ENCODE measurements at regions not wholly inside any gene's neighbourhood (a gene's known extent, or its start where the extent isn't known, plus 50 kb on each side); places are given as distances from the start of the nearest gene placed in this dataset.

- no peaks in the 10 kb centered on the region for H3K9me2 ChIP-seq (replicated peaks; ENCODE audit: insufficient read depth, low read length)
- H3K36me3 ChIP-seq (ENCODE audit: low read length): no peaks in the 10 kb centered on the region
- H3K9me3 ChIP-seq (ENCODE audit: insufficient read depth, low read length): no peaks in the 10 kb centered on the region
- no peak overlapping the region for H3K4me3 ChIP-seq (ENCODE audit: insufficient read depth, low read length, poor library complexity, severe bottlenecking)
- H2AFZ ChIP-seq (ENCODE audit: low read depth, low read length, severe bottlenecking): no peak overlapping the region
- no peaks in the 10 kb centered on the region for H3K27me3 ChIP-seq (ENCODE audit: low read length)
- no peaks in the 10 kb centered on the region for H3K79me2 ChIP-seq (ENCODE audit: insufficient read depth, low read length)
- H3K9ac ChIP-seq (ENCODE audit: low read length): no peak overlapping the region
- no peak overlapping the region for H3K4me2 ChIP-seq (ENCODE audit: low read depth, low read length, poor library complexity, severe bottlenecking)
- no peaks in the 10 kb centered on the region for H3F3A ChIP-seq (ENCODE audit: insufficient read depth)
- H4K20me1 ChIP-seq (ENCODE audit: low read depth, low read length): no peaks in the 10 kb centered on the region
- no peak overlapping the region for H3K27ac ChIP-seq (ENCODE audit: low read depth, low read length)
- TF ChIP-seq CTCF (IDR thresholded peaks at IDR 0.05; ENCODE audit: insufficient read depth, low read length, poor library complexity, severe bottlenecking) (no peak), EZH2phosphoT487 (conservative IDR thresholded peaks at IDR 0.05; ENCODE audit: low read length) (no peak)
Measured at GRCh38 chr13:39144391-39144790, 106.1 kb downstream of the NHLRC3 start.

GRCh38 chr13:39144941-39145533 is 106.8 kb downstream of the NHLRC3 start:
- H3K9ac ChIP-seq (ENCODE audit: low read length): no peak overlapping the region
- H3K36me3 ChIP-seq (ENCODE audit: low read length): no peaks in the 10 kb centered on the region
- H3K79me2 ChIP-seq (ENCODE audit: insufficient read depth, low read length): no peaks in the 10 kb centered on the region
- no peaks in the 10 kb centered on the region for H3K9me2 ChIP-seq (replicated peaks; ENCODE audit: insufficient read depth, low read length)
- H3K4me2 ChIP-seq (ENCODE audit: low read depth, low read length, poor library complexity, severe bottlenecking): no peak overlapping the region
- H2AFZ ChIP-seq (ENCODE audit: low read depth, low read length, severe bottlenecking): no peak overlapping the region
- H3K27ac ChIP-seq (ENCODE audit: low read depth, low read length): no peak overlapping the region
- H3F3A ChIP-seq (ENCODE audit: insufficient read depth): no peaks in the 10 kb centered on the region
- H3K27me3 ChIP-seq (ENCODE audit: low read length): no peaks in the 10 kb centered on the region
- H3K4me3 ChIP-seq (ENCODE audit: insufficient read depth, low read length, poor library complexity, severe bottlenecking): no peak overlapping the region
- TF ChIP-seq EZH2phosphoT487 (conservative IDR thresholded peaks at IDR 0.05; ENCODE audit: low read length) (no peak), CTCF (IDR thresholded peaks at IDR 0.05; ENCODE audit: insufficient read depth, low read length, poor library complexity, severe bottlenecking) (peak; percentile 32)
- no peaks in the 10 kb centered on the region for H3K9me3 ChIP-seq (ENCODE audit: insufficient read depth, low read length)
- no peaks in the 10 kb centered on the region for H4K20me1 ChIP-seq (ENCODE audit: low read depth, low read length)

- Histone ChIP-seq H3K9me3 (ENCODE audit: insufficient read depth, low read length) (no peaks in the 10 kb centered on the region), H3K9ac (ENCODE audit: low read length) (no peak overlapping the region), H3K27ac (ENCODE audit: low read depth, low read length) (no peak overlapping the region), H3K9me2 (replicated peaks; ENCODE audit: insufficient read depth, low read length) (no peaks in the 10 kb centered on the region), H2AFZ (ENCODE audit: low read depth, low read length, severe bottlenecking) (no peak overlapping the region), H3K27me3 (ENCODE audit: low read length) (no peaks in the 10 kb centered on the region), H3F3A (ENCODE audit: insufficient read depth) (no peaks in the 10 kb centered on the region), H3K36me3 (ENCODE audit: low read length) (no peaks in the 10 kb centered on the region), H3K4me2 (ENCODE audit: low read depth, low read length, poor library complexity, severe bottlenecking) (no peak overlapping the region), H3K4me3 (ENCODE audit: insufficient read depth, low read length, poor library complexity, severe bottlenecking) (no peak overlapping the region), H4K20me1 (ENCODE audit: low read depth, low read length) (no peaks in the 10 kb centered on the region), H3K79me2 (ENCODE audit: insufficient read depth, low read length) (no peaks in the 10 kb centered on the region)
- TF ChIP-seq EZH2phosphoT487 (conservative IDR thresholded peaks at IDR 0.05; ENCODE audit: low read length) (no peak), CTCF (IDR thresholded peaks at IDR 0.05; ENCODE audit: insufficient read depth, low read length, poor library complexity, severe bottlenecking) (no peak)
Measured at GRCh38 chr13:39148513-39148961, 110.3 kb downstream of the NHLRC3 start.

Measured in SU-DHL-6 (cell line).